ENCODE measurements at regions not wholly inside any gene's neighbourhood (a gene's known extent, or its start where the extent isn't known, plus 50 kb on each side); places are given as distances from the start of the nearest gene placed in this dataset.

DNA sequence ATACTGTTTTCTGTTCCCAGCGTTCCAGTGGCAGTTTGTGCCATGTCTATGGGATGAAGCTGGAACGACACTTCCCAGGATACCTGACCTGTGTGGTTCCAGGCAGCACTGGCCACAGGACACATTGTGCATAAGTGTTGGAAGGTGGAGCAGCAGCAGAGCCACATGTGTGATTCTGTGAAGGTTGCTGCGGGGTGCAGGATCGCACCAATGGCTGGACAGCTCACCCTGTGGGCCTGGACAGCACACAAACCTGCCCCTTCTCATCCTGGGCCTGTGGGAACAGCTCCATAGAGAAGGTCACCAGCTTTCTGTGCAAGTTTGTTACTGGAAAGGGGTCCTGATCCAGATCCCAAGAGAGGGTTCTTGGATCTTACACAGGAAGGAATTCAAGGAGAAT, 252.2 kb upstream of the RAB6C start:
- no peak overlapping the region for H3K27ac ChIP-seq (ENCODE audit: low read depth in 1 of 2, low read length in 1 of 2)
- no peaks in the 10 kb centered on the region for H3K9me3 ChIP-seq (ENCODE audit: control insufficient read depth in 2 of 2, insufficient read depth in 1 of 2, low read length in 1 of 2)
- no peaks in the 10 kb centered on the region for H3K36me3 ChIP-seq (ENCODE audit: control insufficient read depth in 2 of 2, insufficient read depth in 2 of 2, low read length in 1 of 2)
- H3K4me1 ChIP-seq (ENCODE audit: control insufficient read depth in 2 of 2, insufficient read depth in 2 of 2, low read length in 2 of 2): no peaks in the 10 kb centered on the region
- no peak overlapping the region for H3K4me3 ChIP-seq (ENCODE audit: low read length in 2 of 2)
- peaks cover 0 to 3% of the 10 kb centered on the region in 2 donors for H3K27me3 ChIP-seq (ENCODE audit: control insufficient read depth in 2 of 2, insufficient read depth in 1 of 2, low read length in 1 of 2)
- WGBS: 98% methylated on average over 4 of the region's 4 CpGs
- no peak for DNase-seq (ENCODE audit: low read depth in 6 of 9, low spot score in 9 of 9)

DNA sequence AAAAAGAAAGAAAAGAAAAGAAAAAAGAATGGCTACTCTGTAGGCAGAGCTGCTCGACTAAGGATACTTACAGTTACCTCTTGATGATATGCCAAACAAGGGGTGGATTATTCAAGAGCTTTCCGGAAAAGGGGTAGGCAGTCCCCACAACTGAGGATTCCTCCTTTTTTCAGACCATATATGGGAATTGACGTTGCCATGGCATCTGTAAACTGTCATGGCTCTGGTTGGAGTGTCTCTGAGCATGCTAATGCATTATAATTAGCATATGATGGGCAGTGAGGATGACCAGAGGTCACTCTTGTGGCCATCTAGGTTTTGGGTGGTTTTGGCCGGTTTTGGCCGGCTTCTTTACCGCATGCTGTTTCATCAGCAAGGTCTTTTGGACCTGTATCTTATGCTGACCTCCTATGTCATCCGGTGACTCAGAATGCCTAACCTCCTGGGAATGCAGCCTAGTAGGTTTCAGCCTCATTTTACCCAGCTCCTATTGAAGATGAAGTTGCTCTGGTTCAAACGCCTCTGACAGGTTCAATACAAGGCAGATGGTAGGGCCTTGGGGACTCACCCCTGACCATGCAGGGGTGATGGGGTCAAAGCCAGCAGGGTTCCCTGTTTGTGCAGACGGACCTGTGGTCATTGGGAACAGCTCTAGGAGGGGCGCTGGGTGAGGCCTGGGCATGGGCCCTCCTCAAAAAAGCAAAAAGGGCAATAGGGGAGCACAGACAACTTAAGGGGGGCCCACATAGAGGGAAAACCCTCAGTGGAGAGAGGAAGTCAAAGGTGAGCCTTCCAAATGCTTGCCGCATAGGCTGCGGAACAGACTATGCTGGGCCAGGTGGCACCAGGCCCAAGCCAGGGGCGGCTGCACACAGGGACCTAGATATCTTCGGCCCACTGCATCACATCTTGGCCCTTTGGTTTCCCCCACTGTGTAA, 251.2 kb upstream of the RAB6C start:
- no peak overlapping the region for H3K4me3 ChIP-seq (ENCODE audit: low read length in 2 of 2)
- DNase-seq (ENCODE audit: low read depth in 6 of 9, low spot score in 9 of 9): no peak
- no peaks in the 10 kb centered on the region for H3K27me3 ChIP-seq (ENCODE audit: control insufficient read depth in 2 of 2, insufficient read depth in 1 of 2, low read length in 1 of 2)
- 91% methylated on average over 14 of the region's 14 CpGs for WGBS
- H3K36me3 ChIP-seq (ENCODE audit: control insufficient read depth in 2 of 2, insufficient read depth in 2 of 2, low read length in 1 of 2): no peaks in the 10 kb centered on the region
- no peak overlapping the region for H3K27ac ChIP-seq (ENCODE audit: low read depth in 1 of 2, low read length in 1 of 2)
- H3K9me3 ChIP-seq (ENCODE audit: control insufficient read depth in 2 of 2, insufficient read depth in 1 of 2, low read length in 1 of 2): no peaks in the 10 kb centered on the region
- H3K4me1 ChIP-seq (ENCODE audit: control insufficient read depth in 2 of 2, insufficient read depth in 2 of 2, low read length in 2 of 2): no peaks in the 10 kb centered on the region

DNA sequence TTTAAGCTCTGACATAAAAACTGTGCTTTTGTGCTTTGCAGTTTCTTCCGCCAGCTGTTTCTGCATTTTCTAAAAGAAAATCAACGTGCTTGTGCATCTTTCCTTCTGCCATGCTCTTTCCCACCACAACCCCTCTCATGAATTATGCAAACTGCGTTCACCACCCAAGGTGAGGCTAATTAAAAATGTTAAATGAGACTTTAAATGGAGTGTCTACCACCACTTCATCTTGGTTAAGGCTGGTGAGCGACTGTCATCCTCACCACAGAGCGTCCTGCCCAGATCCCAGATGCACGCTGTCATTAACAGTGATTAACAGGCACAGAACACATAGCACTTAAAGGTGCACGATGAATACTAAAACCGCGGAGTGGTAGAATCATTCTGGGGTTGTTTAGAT, 250.5 kb upstream of the RAB6C start:
- no peaks in the 10 kb centered on the region for H3K36me3 ChIP-seq (ENCODE audit: control insufficient read depth in 2 of 2, insufficient read depth in 2 of 2, low read length in 1 of 2)
- no peaks in the 10 kb centered on the region for H3K9me3 ChIP-seq (ENCODE audit: control insufficient read depth in 2 of 2, insufficient read depth in 1 of 2, low read length in 1 of 2)
- no peak overlapping the region for H3K27ac ChIP-seq (ENCODE audit: low read depth in 1 of 2, low read length in 1 of 2)
- H3K4me3 ChIP-seq (ENCODE audit: low read length in 2 of 2): no peak overlapping the region
- DNase-seq (ENCODE audit: low read depth in 6 of 9, low spot score in 9 of 9): no peak
- no peaks in the 10 kb centered on the region for H3K4me1 ChIP-seq (ENCODE audit: control insufficient read depth in 2 of 2, insufficient read depth in 2 of 2, low read length in 2 of 2)
- H3K27me3 ChIP-seq (ENCODE audit: control insufficient read depth in 2 of 2, insufficient read depth in 1 of 2, low read length in 1 of 2): no peaks in the 10 kb centered on the region
- 94% methylated on average over 9 of the region's 9 CpGs for WGBS

DNA sequence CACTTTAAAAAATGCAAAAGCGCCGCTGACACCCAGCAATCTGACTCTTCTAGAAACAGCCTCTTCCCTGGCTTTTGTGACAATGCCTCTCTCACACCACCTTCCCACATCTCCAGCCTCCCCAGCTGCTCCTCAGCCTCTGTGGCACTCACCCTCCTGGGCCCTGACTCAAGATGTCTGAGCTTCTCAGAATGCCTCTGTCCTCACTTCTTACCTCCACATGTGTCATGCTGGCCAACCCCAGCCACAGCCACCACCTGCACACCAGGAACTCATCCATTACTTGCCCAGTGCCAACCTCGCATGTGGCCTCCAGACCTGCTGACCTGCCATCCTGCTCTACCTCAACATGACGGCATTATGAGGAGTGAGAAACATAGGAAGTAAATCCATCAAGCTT, 249.8 kb upstream of the RAB6C start:
- 98% methylated on average over 4 of the region's 4 CpGs for WGBS
- Histone ChIP-seq H3K4me3 (ENCODE audit: low read length in 2 of 2) (no peak overlapping the region), H3K27me3 (ENCODE audit: control insufficient read depth in 2 of 2, insufficient read depth in 1 of 2, low read length in 1 of 2) (no peaks in the 10 kb centered on the region), H3K4me1 (ENCODE audit: control insufficient read depth in 2 of 2, insufficient read depth in 2 of 2, low read length in 2 of 2) (no peaks in the 10 kb centered on the region), H3K9me3 (ENCODE audit: control insufficient read depth in 2 of 2, insufficient read depth in 1 of 2, low read length in 1 of 2) (no peaks in the 10 kb centered on the region), H3K27ac (ENCODE audit: low read depth in 1 of 2, low read length in 1 of 2) (no peak overlapping the region), H3K36me3 (ENCODE audit: control insufficient read depth in 2 of 2, insufficient read depth in 2 of 2, low read length in 1 of 2) (no peaks in the 10 kb centered on the region)
- no peak for DNase-seq (ENCODE audit: low read depth in 6 of 9, low spot score in 9 of 9)

DNA sequence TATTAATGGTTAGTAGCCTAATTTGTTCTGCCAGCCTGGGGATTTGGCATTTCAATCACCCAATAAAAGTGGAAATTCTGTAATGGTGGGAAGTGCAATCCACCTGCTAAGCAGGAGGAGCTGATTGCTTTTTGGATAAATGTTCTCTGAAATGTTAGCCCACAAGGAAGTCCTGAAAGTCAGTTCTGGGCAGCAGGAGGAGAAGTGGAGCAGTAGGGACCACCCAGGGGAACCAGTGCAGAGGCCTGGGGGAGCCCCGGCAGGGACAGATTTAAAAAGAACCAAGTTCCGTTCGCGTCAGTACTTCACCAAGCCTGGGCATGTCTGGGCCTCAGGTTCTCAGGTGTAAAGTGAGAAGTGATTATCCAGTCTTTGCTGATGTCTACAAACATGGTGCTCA, 248.5 kb upstream of the RAB6C start:
- Histone ChIP-seq H3K27ac (ENCODE audit: low read depth in 1 of 2, low read length in 1 of 2) (no peak overlapping the region), H3K4me3 (ENCODE audit: low read length in 2 of 2) (no peak overlapping the region), H3K9me3 (ENCODE audit: control insufficient read depth in 2 of 2, insufficient read depth in 1 of 2, low read length in 1 of 2) (no peaks in the 10 kb centered on the region), H3K27me3 (ENCODE audit: control insufficient read depth in 2 of 2, insufficient read depth in 1 of 2, low read length in 1 of 2) (no peaks in the 10 kb centered on the region), H3K36me3 (ENCODE audit: control insufficient read depth in 2 of 2, insufficient read depth in 2 of 2, low read length in 1 of 2) (no peaks in the 10 kb centered on the region), H3K4me1 (ENCODE audit: control insufficient read depth in 2 of 2, insufficient read depth in 2 of 2, low read length in 2 of 2) (no peaks in the 10 kb centered on the region)
- no peak for DNase-seq (ENCODE audit: low read depth in 6 of 9, low spot score in 9 of 9)
- 93% methylated on average over 4 of the region's 4 CpGs for WGBS

DNA sequence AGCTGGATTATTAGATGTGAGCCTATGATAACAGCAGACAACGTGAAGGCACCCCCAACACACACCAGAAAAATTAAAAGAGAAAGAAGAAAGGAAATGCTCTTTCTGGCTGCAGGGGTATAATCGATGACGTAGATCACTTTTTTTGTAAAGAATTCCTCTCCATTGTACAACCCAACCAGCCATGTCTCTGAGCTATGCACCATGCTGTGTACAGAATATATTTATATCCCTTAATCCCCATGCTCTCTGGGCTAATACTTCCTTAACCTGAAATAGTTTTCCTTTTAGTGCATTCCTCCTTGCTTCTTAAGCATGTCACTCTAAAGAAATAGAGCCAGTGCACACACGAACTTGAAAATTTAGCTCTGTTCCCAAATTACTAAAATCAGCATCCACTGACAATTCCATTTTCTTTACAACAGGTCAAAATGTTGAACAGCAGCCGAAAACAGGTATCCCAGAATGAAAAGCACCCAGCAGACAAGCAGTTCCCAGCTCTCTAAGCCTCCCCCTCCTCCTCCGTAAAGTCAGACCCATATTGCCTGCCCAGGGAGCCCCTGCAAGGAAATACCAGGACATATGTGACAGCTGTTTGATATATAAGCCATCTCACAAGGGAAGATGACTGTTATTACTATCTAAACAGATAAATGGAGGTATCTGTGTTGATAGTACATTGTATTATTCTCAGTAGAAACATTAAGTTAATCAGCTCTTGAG, 247.4 kb upstream of the RAB6C start:
- Histone ChIP-seq H3K9me3 (ENCODE audit: control insufficient read depth in 2 of 2, insufficient read depth in 1 of 2, low read length in 1 of 2) (no peaks in the 10 kb centered on the region), H3K4me3 (ENCODE audit: low read length in 2 of 2) (no peak overlapping the region), H3K27me3 (ENCODE audit: control insufficient read depth in 2 of 2, insufficient read depth in 1 of 2, low read length in 1 of 2) (no peaks in the 10 kb centered on the region), H3K36me3 (ENCODE audit: control insufficient read depth in 2 of 2, insufficient read depth in 2 of 2, low read length in 1 of 2) (no peaks in the 10 kb centered on the region), H3K4me1 (ENCODE audit: control insufficient read depth in 2 of 2, insufficient read depth in 2 of 2, low read length in 2 of 2) (no peaks in the 10 kb centered on the region), H3K27ac (ENCODE audit: low read depth in 1 of 2, low read length in 1 of 2) (no peak overlapping the region)
- WGBS: 88% methylated on average over 6 of the region's 6 CpGs
- DNase-seq (ENCODE audit: low read depth in 6 of 9, low spot score in 9 of 9): no peak

DNA sequence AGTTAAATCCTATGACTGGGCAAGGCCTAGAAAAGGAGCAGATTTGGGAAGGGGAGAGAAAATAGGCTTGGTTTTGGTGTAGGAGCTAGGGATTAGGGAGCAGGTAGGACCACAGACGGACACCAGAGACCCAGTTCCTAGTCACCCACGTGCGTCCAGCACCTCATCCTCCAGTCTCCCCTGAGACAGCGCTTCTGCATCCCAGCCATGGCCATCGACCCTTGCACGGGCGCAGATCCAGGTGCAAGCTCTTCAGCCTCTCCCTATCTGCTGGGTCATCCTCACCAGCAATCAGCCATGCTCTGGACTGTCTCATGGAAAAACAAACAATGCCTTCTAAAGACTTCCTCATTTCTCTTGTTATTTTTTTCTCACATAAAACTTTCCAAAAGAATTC, 246.8 kb upstream of the RAB6C start:
- WGBS: 88% methylated on average over 7 of the region's 7 CpGs
- H3K36me3 ChIP-seq (ENCODE audit: control insufficient read depth in 2 of 2, insufficient read depth in 2 of 2, low read length in 1 of 2): no peaks in the 10 kb centered on the region
- no peaks in the 10 kb centered on the region for H3K27me3 ChIP-seq (ENCODE audit: control insufficient read depth in 2 of 2, insufficient read depth in 1 of 2, low read length in 1 of 2)
- no peak for DNase-seq (ENCODE audit: low read depth in 6 of 9, low spot score in 9 of 9)
- no peaks in the 10 kb centered on the region for H3K4me1 ChIP-seq (ENCODE audit: control insufficient read depth in 2 of 2, insufficient read depth in 2 of 2, low read length in 2 of 2)
- no peaks in the 10 kb centered on the region for H3K9me3 ChIP-seq (ENCODE audit: control insufficient read depth in 2 of 2, insufficient read depth in 1 of 2, low read length in 1 of 2)
- H3K27ac ChIP-seq (ENCODE audit: low read depth in 1 of 2, low read length in 1 of 2): no peak overlapping the region
- H3K4me3 ChIP-seq (ENCODE audit: low read length in 2 of 2): no peak overlapping the region

DNA sequence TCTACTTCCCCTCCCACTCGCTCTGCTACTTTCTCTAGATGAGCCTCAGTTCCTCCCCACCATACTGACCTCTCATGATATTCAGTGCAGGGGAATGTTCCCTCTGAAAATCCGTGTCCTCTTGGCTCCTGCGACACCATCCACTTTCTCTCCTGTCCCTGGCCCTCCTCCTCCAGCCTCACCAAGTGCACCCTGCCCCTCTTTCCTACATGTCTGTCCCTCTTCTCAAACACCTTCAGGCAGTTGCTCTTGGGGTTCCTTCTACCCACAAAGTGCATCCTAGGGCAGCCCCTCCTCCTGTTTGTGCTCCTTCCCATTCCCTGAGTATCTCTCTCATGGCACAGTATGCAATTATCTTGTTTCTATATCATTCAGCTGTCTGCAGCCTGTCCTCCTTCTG, 246.4 kb upstream of the RAB6C start:
- Histone ChIP-seq H3K36me3 (ENCODE audit: control insufficient read depth in 2 of 2, insufficient read depth in 2 of 2, low read length in 1 of 2) (no peaks in the 10 kb centered on the region), H3K27ac (ENCODE audit: low read depth in 1 of 2, low read length in 1 of 2) (no peak overlapping the region), H3K4me1 (ENCODE audit: control insufficient read depth in 2 of 2, insufficient read depth in 2 of 2, low read length in 2 of 2) (no peaks in the 10 kb centered on the region), H3K27me3 (ENCODE audit: control insufficient read depth in 2 of 2, insufficient read depth in 1 of 2, low read length in 1 of 2) (no peaks in the 10 kb centered on the region), H3K9me3 (ENCODE audit: control insufficient read depth in 2 of 2, insufficient read depth in 1 of 2, low read length in 1 of 2) (no peaks in the 10 kb centered on the region), H3K4me3 (ENCODE audit: low read length in 2 of 2) (no peak overlapping the region)
- no peak for DNase-seq (ENCODE audit: low read depth in 6 of 9, low spot score in 9 of 9)
- WGBS: 92% methylated on average over 3 of the region's 3 CpGs

DNA sequence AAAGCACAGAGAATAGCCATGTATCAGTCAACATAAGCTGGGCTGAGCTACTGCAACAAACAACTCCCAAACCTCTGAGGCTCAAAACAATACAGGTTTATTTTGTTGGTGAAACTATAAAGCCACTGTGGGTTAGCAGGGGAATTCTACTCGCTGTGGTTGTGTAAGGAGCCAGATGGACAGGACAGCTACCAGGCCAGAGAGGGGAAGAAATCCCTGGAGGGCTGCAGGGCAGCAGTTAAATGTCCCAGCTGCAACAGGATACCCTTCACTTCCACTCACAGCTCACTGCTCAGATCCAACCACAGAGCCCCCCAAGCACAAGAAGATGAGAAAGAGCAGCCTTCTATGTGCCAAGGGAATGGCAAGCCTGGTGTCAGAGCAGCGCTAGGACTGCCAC, 245.9 kb upstream of the RAB6C start:
- no peak for DNase-seq (ENCODE audit: low read depth in 6 of 9, low spot score in 9 of 9)
- H3K27me3 ChIP-seq (ENCODE audit: control insufficient read depth in 2 of 2, insufficient read depth in 1 of 2, low read length in 1 of 2): no peaks in the 10 kb centered on the region
- no peak overlapping the region for H3K4me3 ChIP-seq (ENCODE audit: low read length in 2 of 2)
- 93% methylated on average over 2 of the region's 2 CpGs for WGBS
- no peaks in the 10 kb centered on the region for H3K4me1 ChIP-seq (ENCODE audit: control insufficient read depth in 2 of 2, insufficient read depth in 2 of 2, low read length in 2 of 2)
- H3K9me3 ChIP-seq (ENCODE audit: control insufficient read depth in 2 of 2, insufficient read depth in 1 of 2, low read length in 1 of 2): no peaks in the 10 kb centered on the region
- H3K36me3 ChIP-seq (ENCODE audit: control insufficient read depth in 2 of 2, insufficient read depth in 2 of 2, low read length in 1 of 2): no peaks in the 10 kb centered on the region
- H3K27ac ChIP-seq (ENCODE audit: low read depth in 1 of 2, low read length in 1 of 2): no peak overlapping the region

Measured in thymus (tissue), 11 donors.